UCSD-AML1 (cell line): ENCODE measurements at regions not wholly inside any gene's neighbourhood (a gene's known extent, or its start where the extent isn't known, plus 50 kb on each side); places are given as distances from the start of the nearest gene placed in this dataset.
"Not testable (repeated sequence)": the region's sequence is repeated elsewhere in the genome, so short reads cannot be mapped to it uniquely, and the experiment has no call there.

Experiments
- DNase-seq: peaks from one replicate; lab custom pipeline; 2025; ENCODE audit not compliant: unreplicated experiment; lab: John Stamatoyannopoulos, UW

GRCh38 chr1:163970699-163971098, 588.3 kb upstream of the PBX1 start:
- DNase-seq, result no peak

GRCh38 chr1:163973586-163973985, 585.4 kb upstream of the PBX1 start:
- DNase-seq, result no peak

GRCh38 chr1:163974120-163974519, 584.9 kb upstream of the PBX1 start:
- no peak for DNase-seq

GRCh38 chr1:163980394-163980793, 578.6 kb upstream of the PBX1 start:
- DNase-seq, result no peak

- no peak for DNase-seq
These were observed 577.4 kb upstream of the PBX1 start for GRCh38 chr1:163981500-163982030.

GRCh38 chr1:163983097-163983496, 575.9 kb upstream of the PBX1 start:
- no peak for DNase-seq

GRCh38 chr1:163985700-163986099, 573.3 kb upstream of the PBX1 start:
- no peak for DNase-seq

- DNase-seq, result no peak
These were observed 559.9 kb upstream of the PBX1 start for GRCh38 chr1:163999131-163999530.

- not testable (repeated sequence) for DNase-seq
These were observed 552.8 kb upstream of the PBX1 start for GRCh38 chr1:164006186-164006585.

- DNase-seq, result no peak
These were observed 552.4 kb upstream of the PBX1 start for GRCh38 chr1:164006621-164007020.

GRCh38 chr1:164017239-164017638, 541.7 kb upstream of the PBX1 start:
- DNase-seq, result no peak

- DNase-seq, result no peak
These were observed 538.6 kb upstream of the PBX1 start for GRCh38 chr1:164020391-164020790.

GRCh38 chr1:164021813-164022212, 537.2 kb upstream of the PBX1 start:
- no peak for DNase-seq

GRCh38 chr1:164033782-164034181, 525.2 kb upstream of the PBX1 start:
- no peak for DNase-seq

GRCh38 chr1:164040754-164041153, 518.2 kb upstream of the PBX1 start:
- no peak for DNase-seq

- no peak for DNase-seq
These were observed 507.2 kb upstream of the PBX1 start for GRCh38 chr1:164051782-164052181.

- DNase-seq, result no peak
These were observed 504.7 kb upstream of the PBX1 start for GRCh38 chr1:164054331-164054730.

GRCh38 chr1:164058198-164058597, 500.8 kb upstream of the PBX1 start:
- no peak for DNase-seq

GRCh38 chr1:164061528-164061927, 497.5 kb upstream of the PBX1 start:
- DNase-seq, result no peak

GRCh38 chr1:164064501-164064900, 494.5 kb upstream of the PBX1 start:
- DNase-seq, result no peak

GRCh38 chr1:164071288-164071687, 487.7 kb upstream of the PBX1 start:
- DNase-seq, result no peak

GRCh38 chr1:164086832-164087231, 472.2 kb upstream of the PBX1 start:
- DNase-seq, result no peak

- DNase-seq, result no peak
These were observed 471.0 kb upstream of the PBX1 start for GRCh38 chr1:164087906-164088453.
